Smooth muscle cell (in vitro differentiated cells): ENCODE measurements at regions not wholly inside any gene's neighbourhood (a gene's known extent, or its start where the extent isn't known, plus 50 kb on each side); places are given as distances from the start of the nearest gene placed in this dataset.
A peak's percentile ranks its signal among the peaks of the same experiment; 100 is the strongest.

Experiments used
- DNase-seq: peaks from one replicate; lab custom pipeline; 2025; ENCODE audit not compliant: unreplicated experiment; lab: John Stamatoyannopoulos, UW
- H2AFZ ChIP-seq: fragments of 200-600 bp; sonication (generic); 2 replicates; pipeline ENCODE4 v1.6.0; 2016; ENCODE audit warnings: antibody characterized with exemption, low read depth, mild to moderate bottlenecking
- H3F3A ChIP-seq: fragments of 200-600 bp; sonication (generic); 2 replicates; pipeline ENCODE4 v1.6.0; 2017; ENCODE audit warnings: antibody characterized with exemption, low read depth
- H3K27ac ChIP-seq: fragments of 200-600 bp; sonication (generic); 2 replicates; pipeline ENCODE4 v1.5.1; 2016; ENCODE audit warnings: low read depth, mild to moderate bottlenecking
- H3K27me3 ChIP-seq: fragments of 200-600 bp; sonication (generic); 2 replicates; pipeline ENCODE4 v1.6.1; 2016; ENCODE audit warnings: low read depth, mild to moderate bottlenecking
- H3K36me3 ChIP-seq: fragments of 200-600 bp; sonication (generic); 2 replicates; pipeline ENCODE4 v1.5.1; 2016; ENCODE audit warnings: low read depth
- H3K4me1 ChIP-seq: fragments of 200-600 bp; sonication (generic); 2 replicates; pipeline ENCODE4 v1.5.1; 2016; ENCODE audit warnings: low read depth
- H3K4me2 ChIP-seq: fragments of 200-600 bp; sonication (generic); 2 replicates; pipeline ENCODE4 v1.6.0; 2016; ENCODE audit warnings: mild to moderate bottlenecking
- H3K4me3 ChIP-seq: fragments of 200-600 bp; sonication (generic); 2 replicates; pipeline ENCODE4 v1.5.1; 2016; ENCODE audit warnings: mild to moderate bottlenecking
- H3K79me2 ChIP-seq: fragments of 200-600 bp; sonication (generic); 2 replicates; pipeline ENCODE4 v1.6.0; 2016; ENCODE audit warnings: low read depth, mild to moderate bottlenecking
- H3K9ac ChIP-seq: fragments of 200-600 bp; sonication (generic); 2 replicates; pipeline ENCODE4 v1.6.0; 2016; ENCODE audit warnings: low read depth
- H3K9me3 ChIP-seq: fragments of 200-600 bp; sonication (generic); replicated peaks from 2 replicates; pipeline ENCODE4 v1.5.1; 2016; ENCODE audit warnings: low read depth
- H4K20me1 ChIP-seq: fragments of 200-600 bp; sonication (generic); 2 replicates; pipeline ENCODE4 v1.6.0; 2016; ENCODE audit warnings: low read depth
- WGBS: methylation state at CpG from one replicate; pipeline ENCODE4 v1.1.7; 2016; ENCODE audit warnings: low lambda C conversion rate; 5-methylcytosine and 5-hydroxymethylcytosine counted together
- TF ChIP-seq, protein P1 (sequence below): fragments of 200-600 bp; sonication (generic); IDR thresholded peaks from 2 replicates; pipeline ENCODE4 v1.5.1; 2017; ENCODE audit warnings: borderline replicate concordance, mild to moderate bottlenecking, antibody characterized with exemption; ENCODE audit not compliant: insufficient read depth, poor library complexity, severe bottlenecking

DNA sequence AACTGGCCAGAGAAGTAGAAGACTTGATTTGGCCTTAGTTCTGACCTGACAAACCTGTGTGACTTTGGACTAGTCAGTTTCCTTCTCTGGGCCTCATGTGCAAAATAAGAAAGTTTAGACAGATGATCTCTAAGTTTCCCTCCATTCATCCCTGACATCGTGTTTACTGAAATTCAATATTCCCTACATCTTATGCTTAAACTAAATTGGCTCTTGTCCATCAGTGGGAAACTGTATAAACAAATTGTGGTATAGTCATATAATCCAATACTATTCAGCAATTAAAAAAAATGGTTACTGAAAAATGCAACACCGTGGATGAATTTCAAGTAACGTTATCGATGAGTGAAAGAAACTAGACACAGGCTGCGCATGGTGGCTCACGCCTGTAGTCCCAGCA lies 64.4 kb upstream of the HRH1 start:
- no peaks in the 10 kb centered on the region for H3F3A ChIP-seq
- no peaks in the 10 kb centered on the region for H3K36me3 ChIP-seq
- no peaks in the 10 kb centered on the region for H3K79me2 ChIP-seq
- WGBS, result 95% methylated on average over 6 of the region's 6 CpGs
- H3K9ac ChIP-seq, result no peak overlapping the region
- no peaks in the 10 kb centered on the region for H3K4me1 ChIP-seq
- TF ChIP-seq, protein P1, sequence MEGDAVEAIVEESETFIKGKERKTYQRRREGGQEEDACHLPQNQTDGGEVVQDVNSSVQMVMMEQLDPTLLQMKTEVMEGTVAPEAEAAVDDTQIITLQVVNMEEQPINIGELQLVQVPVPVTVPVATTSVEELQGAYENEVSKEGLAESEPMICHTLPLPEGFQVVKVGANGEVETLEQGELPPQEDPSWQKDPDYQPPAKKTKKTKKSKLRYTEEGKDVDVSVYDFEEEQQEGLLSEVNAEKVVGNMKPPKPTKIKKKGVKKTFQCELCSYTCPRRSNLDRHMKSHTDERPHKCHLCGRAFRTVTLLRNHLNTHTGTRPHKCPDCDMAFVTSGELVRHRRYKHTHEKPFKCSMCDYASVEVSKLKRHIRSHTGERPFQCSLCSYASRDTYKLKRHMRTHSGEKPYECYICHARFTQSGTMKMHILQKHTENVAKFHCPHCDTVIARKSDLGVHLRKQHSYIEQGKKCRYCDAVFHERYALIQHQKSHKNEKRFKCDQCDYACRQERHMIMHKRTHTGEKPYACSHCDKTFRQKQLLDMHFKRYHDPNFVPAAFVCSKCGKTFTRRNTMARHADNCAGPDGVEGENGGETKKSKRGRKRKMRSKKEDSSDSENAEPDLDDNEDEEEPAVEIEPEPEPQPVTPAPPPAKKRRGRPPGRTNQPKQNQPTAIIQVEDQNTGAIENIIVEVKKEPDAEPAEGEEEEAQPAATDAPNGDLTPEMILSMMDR, result no peak
- no peak for DNase-seq
- H3K4me2 ChIP-seq, result no peak overlapping the region
- H4K20me1 ChIP-seq, result no peaks in the 10 kb centered on the region
- H3K4me3 ChIP-seq, result no peak overlapping the region
- no peak overlapping the region for H2AFZ ChIP-seq
- no peak overlapping the region for H3K27ac ChIP-seq
- no peaks in the 10 kb centered on the region for H3K9me3 ChIP-seq
- no peaks in the 10 kb centered on the region for H3K27me3 ChIP-seq

DNA sequence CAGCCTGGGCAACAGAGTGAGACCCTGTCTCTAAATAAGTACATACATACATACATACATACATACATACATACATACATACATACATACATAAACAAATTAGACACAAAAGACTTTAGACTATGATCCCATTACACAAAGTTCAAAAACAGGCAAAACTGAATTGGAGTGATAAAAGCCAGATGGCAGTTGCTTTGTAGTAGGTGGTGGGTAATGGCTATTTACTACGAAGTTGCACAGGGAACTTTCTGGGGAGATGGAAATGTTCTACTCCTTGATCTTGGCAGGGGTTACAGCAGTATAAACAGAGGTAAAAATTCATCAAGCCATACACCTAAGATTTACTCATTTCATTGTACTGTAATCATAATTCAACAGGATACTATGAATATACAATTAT lies 63.7 kb upstream of the HRH1 start:
- no peaks in the 10 kb centered on the region for H3K36me3 ChIP-seq
- WGBS, result 30% methylated on average over 1 of the region's 1 CpG
- no peak for DNase-seq
- TF ChIP-seq, protein P1, result no peak
- H2AFZ ChIP-seq, result no peak overlapping the region
- no peaks in the 10 kb centered on the region for H3K4me1 ChIP-seq
- H3K9me3 ChIP-seq, result no peaks in the 10 kb centered on the region
- H3K4me2 ChIP-seq, result no peak overlapping the region
- H3K79me2 ChIP-seq, result no peaks in the 10 kb centered on the region
- H3F3A ChIP-seq, result no peaks in the 10 kb centered on the region
- no peak overlapping the region for H3K9ac ChIP-seq
- H3K27ac ChIP-seq, result no peak overlapping the region
- no peak overlapping the region for H3K4me3 ChIP-seq
- H3K27me3 ChIP-seq, result no peaks in the 10 kb centered on the region
- H4K20me1 ChIP-seq, result no peaks in the 10 kb centered on the region

DNA sequence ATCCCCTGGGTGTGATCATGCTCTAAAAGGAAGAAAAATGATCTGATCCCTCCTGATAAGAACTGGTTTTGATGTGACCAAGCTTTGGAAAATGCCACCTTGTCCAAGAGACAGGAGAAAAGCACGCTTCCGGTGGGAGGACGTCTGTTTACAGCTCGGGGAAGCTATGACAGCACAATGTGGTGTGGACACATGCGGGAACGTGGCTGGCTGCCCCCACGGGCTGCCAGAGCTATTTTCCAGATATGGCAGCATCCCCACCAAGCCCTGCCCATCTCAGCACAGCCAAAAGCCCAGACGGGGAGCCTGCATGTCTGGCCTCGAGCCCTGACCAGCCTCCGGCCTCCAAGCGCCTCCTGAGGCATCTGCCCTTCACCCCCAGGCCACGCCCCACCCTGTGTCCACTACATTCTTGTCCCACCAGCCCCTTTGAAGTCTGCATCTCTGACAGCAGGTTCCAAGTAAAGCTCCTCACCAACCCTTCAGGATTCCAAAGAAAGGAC lies 63.2 kb upstream of the HRH1 start:
- no peak overlapping the region for H2AFZ ChIP-seq
- H3K36me3 ChIP-seq, result no peaks in the 10 kb centered on the region
- no peaks in the 10 kb centered on the region for H3K79me2 ChIP-seq
- H3F3A ChIP-seq, result peaks cover 5% of the 10 kb centered on the region
- H3K27me3 ChIP-seq, result no peaks in the 10 kb centered on the region
- no peak overlapping the region for H3K27ac ChIP-seq
- no peak overlapping the region for H3K4me3 ChIP-seq
- H3K9me3 ChIP-seq, result no peaks in the 10 kb centered on the region
- no peaks in the 10 kb centered on the region for H4K20me1 ChIP-seq
- H3K9ac ChIP-seq, result no peak overlapping the region
- DNase-seq, result no peak
- 47% methylated on average over 12 of the region's 12 CpGs for WGBS
- TF ChIP-seq, protein P1, result no peak
- H3K4me2 ChIP-seq, result peak overlapping the region; percentile 14
- H3K4me1 ChIP-seq, result no peaks in the 10 kb centered on the region

DNA sequence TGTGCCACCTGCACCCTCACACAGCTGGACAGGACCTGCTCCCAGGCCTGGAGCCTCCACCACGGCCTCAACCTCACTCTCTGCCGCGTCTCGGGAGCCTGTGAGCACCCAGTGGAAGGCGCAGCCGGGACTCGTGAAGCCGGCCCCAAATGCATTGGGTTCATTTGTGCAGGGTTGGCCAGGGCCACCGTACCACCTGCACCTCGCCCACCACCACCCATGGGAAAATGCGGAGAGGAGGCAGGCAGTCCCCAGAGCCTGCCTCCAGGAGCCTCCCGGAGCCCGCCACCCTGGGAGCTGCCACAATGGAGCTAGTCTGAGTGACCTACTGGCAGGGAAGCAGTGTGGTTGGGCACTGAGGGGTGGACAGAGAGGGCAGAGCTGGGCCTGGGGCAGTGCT lies 62.5 kb upstream of the HRH1 start:
- Histone ChIP-seq H3K9me3 (no peaks in the 10 kb centered on the region), H3K4me2 (no peak overlapping the region), H3K4me1 (no peaks in the 10 kb centered on the region), H3K4me3 (no peak overlapping the region), H3K27ac (no peak overlapping the region), H4K20me1 (no peaks in the 10 kb centered on the region), H3K36me3 (no peaks in the 10 kb centered on the region), H3K79me2 (no peaks in the 10 kb centered on the region), H2AFZ (no peak overlapping the region), H3K9ac (no peak overlapping the region), H3F3A (peaks cover 5% of the 10 kb centered on the region), H3K27me3 (no peaks in the 10 kb centered on the region)
- TF ChIP-seq, protein P1, result no peak
- 85% methylated on average over 13 of the region's 13 CpGs for WGBS
- DNase-seq, result no peak
